H1 (cell line): ENCODE measurements at regions not wholly inside any gene's neighbourhood (a gene's known extent, or its start where the extent isn't known, plus 50 kb on each side); places are given as distances from the start of the nearest gene placed in this dataset.

Experiments
- CTCF ChIA-PET: fragments of 300-600 bp; sonication (Branson Sonifier 250); formaldehyde crosslinking; loops from one replicate; lab custom pipeline; 2021; ENCODE audit not compliant: partially characterized antibody; lab: Charles Lee
- POLR2A ChIA-PET: fragments of 300-600 bp; sonication (Branson Sonifier 250); formaldehyde crosslinking; loops from one replicate; lab custom pipeline; 2021; ENCODE audit warnings: inconsistent platforms; ENCODE audit not compliant: partially characterized antibody; lab: Charles Lee
- DNase-seq, 2 experiments: peaks; one replicate each; pipeline versions ENCODE4 v3.0.0 to v3.0.0-alpha.2; 2010 to 2022; ENCODE audit warnings: low spot score in 2 of 2, low read depth in 1 of 2, mixed read lengths in 1 of 2
- FAIRE-seq: peaks from 2 replicates; lab custom pipeline; 2011; peaks lifted over from hg19 to GRCh38; lab: Jason Lieb, UNC
- H2AFZ ChIP-seq: 2 replicates; pipeline ENCODE4 v1.8.1; 2012; ENCODE audit warnings: low read length, inconsistent platforms
- H2AK5ac ChIP-seq: 2 replicates; pipeline ENCODE4 v1.6.1; 2013; ENCODE audit warnings: low read depth, low read length
- H2BK120ac ChIP-seq: replicated peaks from 2 replicates; pipeline ENCODE3; 2013; ENCODE audit warnings: low read depth, low read length, inconsistent platforms
- H2BK12ac ChIP-seq: 2 replicates; pipeline ENCODE4 v1.6.1; 2013; ENCODE audit warnings: low read depth, low read length
- H2BK15ac ChIP-seq: 2 replicates; pipeline ENCODE4 v1.6.1; 2013; ENCODE audit warnings: low read length
- H2BK20ac ChIP-seq: 2 replicates; pipeline ENCODE4 v1.6.1; 2013; ENCODE audit warnings: low read length
- H2BK5ac ChIP-seq: 2 replicates; pipeline ENCODE4 v1.6.1; 2013; ENCODE audit warnings: low read depth, low read length
- H3K14ac ChIP-seq: 2 replicates; pipeline ENCODE4 v1.6.1; 2013; ENCODE audit warnings: inconsistent platforms; ENCODE audit not compliant: insufficient read length
- H3K18ac ChIP-seq: 2 replicates; pipeline ENCODE4 v1.6.1; 2013; ENCODE audit warnings: low read length; ENCODE audit errors: extremely low read depth
- H3K23ac ChIP-seq: 2 replicates; pipeline ENCODE4 v1.6.1; 2013; ENCODE audit warnings: inconsistent platforms; ENCODE audit not compliant: insufficient read length
- H3K23me2 ChIP-seq: 2 replicates; pipeline ENCODE4 v1.6.1; 2013; ENCODE audit warnings: low read depth, low read length
- H3K27ac ChIP-seq: 2 replicates; pipeline ENCODE4 v1.6.1; 2011; ENCODE audit warnings: low read depth, low read length, inconsistent platforms
- H3K27me3 ChIP-seq, 4 experiments: replicated peaks in 1 of 4; 1 replicate in 1 of 4; 2 replicates in 3 of 4; pipeline versions ENCODE4 v1.6.1 to v1.8.1; 2011 to 2013; ENCODE audit warnings: low read length in 3 of 4, mild to moderate bottlenecking in 3 of 4, inconsistent platforms in 2 of 4, mixed read lengths in 2 of 4, moderate library complexity in 1 of 4; ENCODE audit not compliant: control insufficient read depth in 3 of 4, insufficient read depth in 3 of 4; ENCODE audit errors: extremely low read depth in 1 of 4
- H3K36me3 ChIP-seq, 4 experiments: 2 replicates each; pipeline versions ENCODE4 v1.6.1 to v1.8.1; 2011 to 2013; ENCODE audit warnings: mild to moderate bottlenecking in 4 of 4, low read length in 3 of 4, moderate library complexity in 2 of 4, control low read depth in 1 of 4, inconsistent platforms in 1 of 4; ENCODE audit not compliant: insufficient read depth in 4 of 4, control insufficient read depth in 2 of 4
- H3K4ac ChIP-seq: replicated peaks from 2 replicates; pipeline ENCODE3; 2013; ENCODE audit warnings: low read length, low read depth, mixed read lengths, inconsistent platforms; ENCODE audit not compliant: insufficient read length
- H3K4me1 ChIP-seq, 4 experiments: replicated peaks in 1 of 4; 1 replicate in 1 of 4; 2 replicates in 3 of 4; pipeline versions ENCODE4 v1.6.1 to v1.8.1; 2011 to 2013; ENCODE audit warnings: low read length in 3 of 4, inconsistent platforms in 2 of 4, mixed read lengths in 1 of 4; ENCODE audit not compliant: insufficient read depth in 4 of 4, control insufficient read depth in 3 of 4
- H3K4me2 ChIP-seq, 2 experiments: 2 replicates each; pipeline versions ENCODE4 v1.6.1 to v1.8.1; 2011 to 2013; ENCODE audit warnings: low read depth in 2 of 2, low read length in 2 of 2, control low read depth in 1 of 2, inconsistent platforms in 1 of 2, mild to moderate bottlenecking in 1 of 2; ENCODE audit not compliant: insufficient read depth in 1 of 2
- H3K4me3 ChIP-seq, 4 experiments: fragments of 200-600, 300-600 bp in 1 of 4; sonication (generic), shearing (Covaris generic), sonication (Bioruptor Twin) in 1 of 4; 2 replicates each; pipeline versions ENCODE4 v1.5.1 to v1.8.1; 2011 to 2016; ENCODE audit warnings: low read length in 4 of 4, low read depth in 3 of 4, control low read depth in 2 of 4, inconsistent platforms in 2 of 4, mild to moderate bottlenecking in 2 of 4, mixed read lengths in 1 of 4, moderate library complexity in 1 of 4; ENCODE audit not compliant: insufficient read depth in 2 of 4; ENCODE audit errors: extremely low read depth in 1 of 4
- H3K56ac ChIP-seq: replicated peaks from 2 replicates; pipeline ENCODE3; 2013; ENCODE audit warnings: low read depth, mild to moderate bottlenecking, mixed read lengths, low read length, inconsistent platforms; ENCODE audit not compliant: insufficient read length
- H3K79me1 ChIP-seq: 2 replicates; pipeline ENCODE4 v1.6.1; 2013; ENCODE audit warnings: low read depth, low read length, control low read depth
- H3K79me2 ChIP-seq, 2 experiments: 2 replicates each; pipeline versions ENCODE4 v1.6.1 to v1.8.1; 2012 to 2013; ENCODE audit warnings: low read length in 2 of 2, mild to moderate bottlenecking in 2 of 2, inconsistent platforms in 1 of 2; ENCODE audit not compliant: insufficient read depth in 2 of 2, control insufficient read depth in 1 of 2
- H3K9ac ChIP-seq, 4 experiments: replicated peaks in 1 of 4; 1 replicate in 1 of 4; 2 replicates in 3 of 4; pipeline versions ENCODE4 v1.6.1 to v1.8.1; 2011 to 2013; ENCODE audit warnings: low read depth in 3 of 4, low read length in 3 of 4, control low read depth in 2 of 4, mild to moderate bottlenecking in 2 of 4, moderate library complexity in 2 of 4, inconsistent platforms in 1 of 4; ENCODE audit errors: extremely low read depth in 1 of 4
- H3K9me3 ChIP-seq, 2 experiments: 2 replicates each; pipeline versions ENCODE4 v1.6.1 to v1.8.1; 2012 to 2013; ENCODE audit warnings: mild to moderate bottlenecking in 2 of 2, moderate library complexity in 2 of 2, control low read depth in 1 of 2, inconsistent platforms in 1 of 2, low read depth in 1 of 2, low read length in 1 of 2, mixed read lengths in 1 of 2; ENCODE audit not compliant: insufficient read depth in 2 of 2
- H4K20me1 ChIP-seq, 2 experiments: replicated peaks in 1 of 2; 2 replicates each; pipeline versions ENCODE3 to v1.8.1; 2011 to 2013; ENCODE audit warnings: inconsistent platforms in 2 of 2, low read length in 2 of 2, mild to moderate bottlenecking in 1 of 2; ENCODE audit not compliant: insufficient read depth in 2 of 2, control insufficient read depth in 1 of 2
- H4K5ac ChIP-seq: 2 replicates; pipeline ENCODE4 v1.6.1; 2013; ENCODE audit warnings: low read length, low read depth, mixed read lengths, inconsistent platforms; ENCODE audit not compliant: insufficient read length
- H4K8ac ChIP-seq: 2 replicates; pipeline ENCODE4 v1.8.0; 2013; ENCODE audit warnings: mild to moderate bottlenecking, moderate library complexity, low read length, inconsistent platforms; ENCODE audit not compliant: insufficient read depth; ENCODE audit errors: extremely low read depth
- H4K91ac ChIP-seq: replicated peaks from 2 replicates; pipeline ENCODE3; 2013; ENCODE audit warnings: low read length, mixed read lengths, inconsistent platforms; ENCODE audit not compliant: insufficient read length
- ASH2L ChIP-seq: fragments of 200-600, 300-600 bp; sonication (generic); IDR thresholded peaks from one replicate; pipeline ENCODE4 v1.7.1; 2017; ENCODE audit warnings: low read length
- CBX5 ChIP-seq: fragments of 300-800, 300-1000 bp; sonication (generic); IDR thresholded peaks from 2 replicates; pipeline ENCODE4 v1.7.1; 2016; ENCODE audit warnings: antibody characterized with exemption, low read length, low read depth
- EGR1 ChIP-seq: IDR thresholded peaks from 2 replicates; pipeline ENCODE4 v1.6.1; 2011; ENCODE audit warnings: low read depth, low read length, borderline replicate concordance
- JUN ChIP-seq: IDR thresholded peaks from 2 replicates; pipeline ENCODE4 v1.6.1; 2011; ENCODE audit warnings: low read depth, mild to moderate bottlenecking, improper control_type of control experiment, low read length
- KDM1A ChIP-seq: fragments of 200-600, 300-600 bp; sonication (generic); IDR thresholded peaks from 2 replicates; pipeline ENCODE4 v1.7.1; 2016; ENCODE audit warnings: mild to moderate bottlenecking, low read length, borderline replicate concordance
- KDM5A ChIP-seq: fragments of 200-600 bp; IDR thresholded peaks from 2 replicates; pipeline ENCODE4 v1.7.1; 2012; ENCODE audit warnings: mild to moderate bottlenecking, low read length, inconsistent platforms, mixed read lengths
- MAX ChIP-seq: IDR thresholded peaks from 2 replicates; pipeline ENCODE4 v1.6.1; 2012; ENCODE audit warnings: inconsistent platforms
- SUZ12 ChIP-seq: fragments of 200-600 bp; sonication (generic); IDR thresholded peaks from 2 replicates; pipeline ENCODE4 v1.6.1; 2012; ENCODE audit warnings: mild to moderate bottlenecking, inconsistent platforms, low read length, moderate library complexity, mixed read lengths
- TCF12 ChIP-seq: IDR thresholded peaks from 2 replicates; pipeline ENCODE4 v1.6.1; 2011; ENCODE audit warnings: low read depth, mild to moderate bottlenecking, low read length
- whole genome bisulfite sequencing, 2 experiments: shearing (Covaris generic) in 1 of 2; methylation state at CpG; one replicate each; pipeline versions ENCODE4 v1.1.6 to v1.1.7; 2013 to 2015; ENCODE audit warnings: low lambda C conversion rate in 2 of 2, mixed read lengths in 2 of 2, inconsistent platforms in 1 of 2, low coverage in 1 of 2, missing lambda C conversion rate in 1 of 2; ENCODE audit not compliant: insufficient replicate concordance in 2 of 2, insufficient coverage in 1 of 2, insufficient read length in 1 of 2; ENCODE audit errors: extremely low coverage in 1 of 2, missing lambda C conversion rate in 1 of 2; 5-methylcytosine and 5-hydroxymethylcytosine counted together

DNA sequence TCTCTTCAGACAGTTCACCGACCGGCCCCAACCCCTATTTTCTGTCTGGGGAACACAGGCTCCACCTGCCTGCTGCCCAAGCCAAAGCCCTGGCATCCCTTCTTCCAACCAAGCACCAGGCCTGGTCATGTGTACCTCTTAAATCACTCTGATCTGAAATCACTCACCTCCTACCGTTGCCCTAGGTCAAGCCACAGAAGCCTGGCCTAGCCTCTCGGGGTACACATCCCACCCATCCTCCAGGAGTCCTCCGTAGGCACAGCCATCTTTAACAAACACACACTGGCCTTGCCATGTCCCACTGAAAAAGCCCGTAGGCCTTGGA is 81.8 kb downstream of the IRF2BPL start:
- Histone ChIP-seq H4K20me1 (no peaks in the 10 kb centered on the region), H3K27me3 (no peaks in the 10 kb centered on the region), H3K4ac (peak overlapping the region; percentile 94), H3K23ac (no peak overlapping the region), H2AFZ (peak overlapping the region; percentile 87; the same call in 1 of the 2 replicates), H4K5ac (peak overlapping the region; percentile 89), H2AK5ac (peak overlapping the region; percentile 97), H3K79me2 (no peaks in the 10 kb centered on the region), H3K79me1 (no peaks in the 10 kb centered on the region; the same call in 1 of the 2 replicates), H3K36me3 (no peaks in the 10 kb centered on the region), H3K9me3 (no peaks in the 10 kb centered on the region), H4K8ac (peak overlapping the region; percentile 84; the same call in 1 of the 2 replicates), H3K4me3 (peak overlapping the region in 1 of 4 experiments; percentile 16; a peak in 2 of 8 replicates), H2BK15ac (peak overlapping the region; percentile 74; the same call in 1 of the 2 replicates), H3K56ac (peak overlapping the region; percentile 82), H3K4me2 (peak overlapping the region; percentile 57 to 62), H2BK12ac (peak overlapping the region; percentile 97), H2BK5ac (peak overlapping the region; percentile 89), H3K23me2 (no peaks in the 10 kb centered on the region; the same call in 1 of the 2 replicates), H2BK20ac (peak overlapping the region; percentile 98), H3K4me1 (peaks cover 17 to 20% (median 19%) of the 10 kb centered on the region in 4 experiments), H3K18ac (peak overlapping the region; percentile 99), H3K27ac (peak overlapping the region; percentile 71), H3K9ac (no peak overlapping the region; a peak in 1 of 7 replicates), H2BK120ac (peak overlapping the region; percentile 55), H4K91ac (peak overlapping the region; percentile 92), H3K14ac (no peak overlapping the region)
- CTCF ChIA-PET, result interaction anchor here (1.0 to 5.4 kb wide), 9 partner anchors 8 to 113 kb away, joined by 3 to 45 read pairs (median 8); no protein-coding TSS in a partner anchor
- 73% methylated on average over 6 of the region's 6 CpGs; no CpG with 5 or more reads in 1 of the 2 experiments for WGBS, 2 experiments
- TF ChIP-seq MAX (no peak), TCF12 (no peak), KDM5A (no peak), SUZ12 (no peak), EGR1 (no peak), CBX5 (no peak), ASH2L (no peak), KDM1A (no peak), JUN (no peak)
- no peak for DNase-seq
- no peak for FAIRE-seq
- POLR2A ChIA-PET, result interaction anchor here (0.7 to 1.7 kb wide), 5 partner anchors 9 to 25 kb away, joined by 3 to 13 read pairs (median 3); no protein-coding TSS in a partner anchor
